ENCODE measurements at regions not wholly inside any gene's neighbourhood (a gene's known extent, or its start where the extent isn't known, plus 50 kb on each side); places are given as distances from the start of the nearest gene placed in this dataset.

GRCh38 chr5:105978011-105978410 lies 1692.7 kb downstream of the EFNA5 start:
- no peaks in the 10 kb centered on the region for H3K36me3 ChIP-seq (ENCODE audit: control insufficient read depth, insufficient read depth, low read length)
- no peak for DNase-seq
- no peak overlapping the region for H4K8ac ChIP-seq (ENCODE audit: low read depth, low read length)
- no peak overlapping the region for H2AK5ac ChIP-seq (ENCODE audit: low read length)
- H2BK5ac ChIP-seq (ENCODE audit: low read length): no peak overlapping the region
- no peaks in the 10 kb centered on the region for H3K79me2 ChIP-seq (ENCODE audit: control insufficient read depth, insufficient read depth, low read length)
- H4K5ac ChIP-seq (ENCODE audit: low read length): no peak overlapping the region
- H3K4me3 ChIP-seq (ENCODE audit: low read length): no peak overlapping the region
- no peak overlapping the region for H3K4me2 ChIP-seq (ENCODE audit: low read length)
- H2BK120ac ChIP-seq (ENCODE audit: low read depth, low read length): no peak overlapping the region
- no peaks in the 10 kb centered on the region for H3K27me3 ChIP-seq (ENCODE audit: insufficient read depth, low read length, poor library complexity)
- no CpG with 5 or more reads among the region's 1 CpG for WGBS (ENCODE audit: extremely low coverage, insufficient coverage, low lambda C conversion rate)
- no peak overlapping the region for H3K56ac ChIP-seq (ENCODE audit: low read length)
- H3K27ac ChIP-seq (ENCODE audit: low read depth, low read length): no peak overlapping the region
- H3K4ac ChIP-seq (ENCODE audit: low read depth, low read length): no peak overlapping the region
- H3K79me1 ChIP-seq (ENCODE audit: low read length): no peaks in the 10 kb centered on the region
- H2BK15ac ChIP-seq (replicated peaks; ENCODE audit: low read depth): no peak overlapping the region
- H3K9ac ChIP-seq (ENCODE audit: low read length): no peak overlapping the region
- H3K23ac ChIP-seq (ENCODE audit: low read length): no peak overlapping the region
- H3K4me1 ChIP-seq (ENCODE audit: control insufficient read depth, low read depth, low read length): no peaks in the 10 kb centered on the region
- H3K18ac ChIP-seq (ENCODE audit: low read length): no peak overlapping the region

GRCh38 chr5:105977163-105977562 lies 1693.6 kb downstream of the EFNA5 start:
- H3K18ac ChIP-seq (ENCODE audit: low read length): no peak overlapping the region
- H3K79me2 ChIP-seq (ENCODE audit: control insufficient read depth, insufficient read depth, low read length): no peaks in the 10 kb centered on the region

GRCh38 chr5:105970919-105971318 lies 1699.8 kb downstream of the EFNA5 start:
- H3K4me3 ChIP-seq (ENCODE audit: low read length): no peak overlapping the region
- H3K18ac ChIP-seq (ENCODE audit: low read length): no peak overlapping the region
- no peak overlapping the region for H2BK5ac ChIP-seq (ENCODE audit: low read length)
- H4K8ac ChIP-seq (ENCODE audit: low read depth, low read length): no peak overlapping the region
- H3K56ac ChIP-seq (ENCODE audit: low read length): no peak overlapping the region
- no peak overlapping the region for H3K4me2 ChIP-seq (ENCODE audit: low read length)
- H4K5ac ChIP-seq (ENCODE audit: low read length): no peak overlapping the region
- no peak overlapping the region for H3K23ac ChIP-seq (ENCODE audit: low read length)
- no peaks in the 10 kb centered on the region for H3K27me3 ChIP-seq (ENCODE audit: insufficient read depth, low read length, poor library complexity)
- H3K79me1 ChIP-seq (ENCODE audit: low read length): no peaks in the 10 kb centered on the region
- no peak for DNase-seq
- no peaks in the 10 kb centered on the region for H3K4me1 ChIP-seq (ENCODE audit: control insufficient read depth, low read depth, low read length)
- no peak overlapping the region for H2AK5ac ChIP-seq (ENCODE audit: low read length)
- H3K27ac ChIP-seq (ENCODE audit: low read depth, low read length): no peak overlapping the region
- no peak overlapping the region for H3K4ac ChIP-seq (ENCODE audit: low read depth, low read length)
- H2BK120ac ChIP-seq (ENCODE audit: low read depth, low read length): no peak overlapping the region
- no peak overlapping the region for H2BK15ac ChIP-seq (replicated peaks; ENCODE audit: low read depth)
- no peak overlapping the region for H3K9ac ChIP-seq (ENCODE audit: low read length)
- H3K79me2 ChIP-seq (ENCODE audit: control insufficient read depth, insufficient read depth, low read length): no peaks in the 10 kb centered on the region
- H3K36me3 ChIP-seq (ENCODE audit: control insufficient read depth, insufficient read depth, low read length): no peaks in the 10 kb centered on the region

More at GRCh38 chr5:105977163-105977562, 1693.6 kb downstream of the EFNA5 start:
- no peak overlapping the region for H2BK15ac ChIP-seq (replicated peaks; ENCODE audit: low read depth)
- H3K4me3 ChIP-seq (ENCODE audit: low read length): no peak overlapping the region
- H3K4me1 ChIP-seq (ENCODE audit: control insufficient read depth, low read depth, low read length): no peaks in the 10 kb centered on the region
- no peak overlapping the region for H2AK5ac ChIP-seq (ENCODE audit: low read length)
- no peak overlapping the region for H2BK5ac ChIP-seq (ENCODE audit: low read length)
- no peak overlapping the region for H4K8ac ChIP-seq (ENCODE audit: low read depth, low read length)
- H3K4me2 ChIP-seq (ENCODE audit: low read length): no peak overlapping the region
- DNase-seq: no peak
- no peak overlapping the region for H3K4ac ChIP-seq (ENCODE audit: low read depth, low read length)
- no peaks in the 10 kb centered on the region for H3K79me1 ChIP-seq (ENCODE audit: low read length)
- H3K27ac ChIP-seq (ENCODE audit: low read depth, low read length): no peak overlapping the region
- no peak overlapping the region for H3K56ac ChIP-seq (ENCODE audit: low read length)
- WGBS (ENCODE audit: extremely low coverage, insufficient coverage, low lambda C conversion rate): no CpG with 5 or more reads among the region's 3 CpGs
- H4K5ac ChIP-seq (ENCODE audit: low read length): no peak overlapping the region
- H3K9ac ChIP-seq (ENCODE audit: low read length): no peak overlapping the region
- H3K23ac ChIP-seq (ENCODE audit: low read length): no peak overlapping the region
- no peaks in the 10 kb centered on the region for H3K27me3 ChIP-seq (ENCODE audit: insufficient read depth, low read length, poor library complexity)
- no peak overlapping the region for H2BK120ac ChIP-seq (ENCODE audit: low read depth, low read length)
- H3K36me3 ChIP-seq (ENCODE audit: control insufficient read depth, insufficient read depth, low read length): no peaks in the 10 kb centered on the region

- Histone ChIP-seq H4K8ac (ENCODE audit: low read depth, low read length) (no peak overlapping the region), H2BK5ac (ENCODE audit: low read length) (no peak overlapping the region), H3K4me1 (ENCODE audit: control insufficient read depth, low read depth, low read length) (no peaks in the 10 kb centered on the region), H2BK15ac (replicated peaks; ENCODE audit: low read depth) (no peak overlapping the region), H3K36me3 (ENCODE audit: control insufficient read depth, insufficient read depth, low read length) (no peaks in the 10 kb centered on the region), H3K4me3 (ENCODE audit: low read length) (no peak overlapping the region), H3K56ac (ENCODE audit: low read length) (no peak overlapping the region), H3K4me2 (ENCODE audit: low read length) (no peak overlapping the region), H3K27ac (ENCODE audit: low read depth, low read length) (no peak overlapping the region), H3K23ac (ENCODE audit: low read length) (no peak overlapping the region), H3K79me1 (ENCODE audit: low read length) (no peaks in the 10 kb centered on the region), H3K4ac (ENCODE audit: low read depth, low read length) (no peak overlapping the region), H3K9ac (ENCODE audit: low read length) (no peak overlapping the region), H3K18ac (ENCODE audit: low read length) (no peak overlapping the region), H3K27me3 (ENCODE audit: insufficient read depth, low read length, poor library complexity) (no peaks in the 10 kb centered on the region), H2BK120ac (ENCODE audit: low read depth, low read length) (no peak overlapping the region), H2AK5ac (ENCODE audit: low read length) (no peak overlapping the region), H4K5ac (ENCODE audit: low read length) (no peak overlapping the region), H3K79me2 (ENCODE audit: control insufficient read depth, insufficient read depth, low read length) (no peaks in the 10 kb centered on the region)
- DNase-seq: no peak
- WGBS (ENCODE audit: extremely low coverage, insufficient coverage, low lambda C conversion rate): no CpG with 5 or more reads among the region's 3 CpGs
These were observed 1701.8 kb downstream of the EFNA5 start for GRCh38 chr5:105968981-105969380.

GRCh38 chr5:105963696-105964255 lies 1707.0 kb downstream of the EFNA5 start:
- Histone ChIP-seq H3K4me1 (ENCODE audit: control insufficient read depth, low read depth, low read length) (no peaks in the 10 kb centered on the region), H2BK15ac (replicated peaks; ENCODE audit: low read depth) (no peak overlapping the region), H3K56ac (ENCODE audit: low read length) (no peak overlapping the region), H3K36me3 (ENCODE audit: control insufficient read depth, insufficient read depth, low read length) (no peaks in the 10 kb centered on the region), H3K79me2 (ENCODE audit: control insufficient read depth, insufficient read depth, low read length) (no peaks in the 10 kb centered on the region), H2BK5ac (ENCODE audit: low read length) (no peak overlapping the region), H3K18ac (ENCODE audit: low read length) (no peak overlapping the region), H3K4me3 (ENCODE audit: low read length) (no peak overlapping the region), H3K9ac (ENCODE audit: low read length) (no peak overlapping the region), H3K4ac (ENCODE audit: low read depth, low read length) (no peak overlapping the region), H3K27me3 (ENCODE audit: insufficient read depth, low read length, poor library complexity) (no peaks in the 10 kb centered on the region), H2AK5ac (ENCODE audit: low read length) (no peak overlapping the region), H3K79me1 (ENCODE audit: low read length) (no peaks in the 10 kb centered on the region), H3K23ac (ENCODE audit: low read length) (no peak overlapping the region), H3K27ac (ENCODE audit: low read depth, low read length) (no peak overlapping the region), H3K4me2 (ENCODE audit: low read length) (no peak overlapping the region), H4K5ac (ENCODE audit: low read length) (no peak overlapping the region), H2BK120ac (ENCODE audit: low read depth, low read length) (no peak overlapping the region), H4K8ac (ENCODE audit: low read depth, low read length) (no peak overlapping the region)
- no CpG with 5 or more reads among the region's 2 CpGs for WGBS (ENCODE audit: extremely low coverage, insufficient coverage, low lambda C conversion rate)
- DNase-seq: no peak

- Histone ChIP-seq H2BK120ac (ENCODE audit: low read depth, low read length) (no peak overlapping the region), H3K4me1 (ENCODE audit: control insufficient read depth, low read depth, low read length) (no peaks in the 10 kb centered on the region)
These were observed 1709.2 kb downstream of the EFNA5 start for GRCh38 chr5:105961572-105961971.

More at GRCh38 chr5:105961572-105961971, 1709.2 kb downstream of the EFNA5 start:
- H3K9ac ChIP-seq (ENCODE audit: low read length): no peak overlapping the region
- no peak overlapping the region for H3K4ac ChIP-seq (ENCODE audit: low read depth, low read length)
- no peak overlapping the region for H2BK15ac ChIP-seq (replicated peaks; ENCODE audit: low read depth)
- no peaks in the 10 kb centered on the region for H3K79me2 ChIP-seq (ENCODE audit: control insufficient read depth, insufficient read depth, low read length)
- no peak overlapping the region for H4K5ac ChIP-seq (ENCODE audit: low read length)
- H3K18ac ChIP-seq (ENCODE audit: low read length): no peak overlapping the region
- H2BK5ac ChIP-seq (ENCODE audit: low read length): no peak overlapping the region
- no peak overlapping the region for H2AK5ac ChIP-seq (ENCODE audit: low read length)
- H3K79me1 ChIP-seq (ENCODE audit: low read length): no peaks in the 10 kb centered on the region
- no peak overlapping the region for H3K4me3 ChIP-seq (ENCODE audit: low read length)
- no peak overlapping the region for H3K56ac ChIP-seq (ENCODE audit: low read length)
- 100% methylated on average over 1 of the region's 2 CpGs for WGBS (ENCODE audit: extremely low coverage, insufficient coverage, low lambda C conversion rate)
- H3K23ac ChIP-seq (ENCODE audit: low read length): no peak overlapping the region
- no peak for DNase-seq
- no peak overlapping the region for H3K27ac ChIP-seq (ENCODE audit: low read depth, low read length)
- H3K27me3 ChIP-seq (ENCODE audit: insufficient read depth, low read length, poor library complexity): no peaks in the 10 kb centered on the region
- no peaks in the 10 kb centered on the region for H3K36me3 ChIP-seq (ENCODE audit: control insufficient read depth, insufficient read depth, low read length)
- H4K8ac ChIP-seq (ENCODE audit: low read depth, low read length): no peak overlapping the region
- no peak overlapping the region for H3K4me2 ChIP-seq (ENCODE audit: low read length)
